A673 (cell line): ENCODE measurements at regions not wholly inside any gene's neighbourhood (a gene's known extent, or its start where the extent isn't known, plus 50 kb on each side); places are given as distances from the start of the nearest gene placed in this dataset.

ENCODE experiments used
- EZH2 ChIP-seq: fragments of 200-600 bp; sonication (generic); IDR thresholded peaks from 2 replicates; pipeline ENCODE4 v1.6.1; 2017; ENCODE audit warnings: borderline replicate concordance, low read depth, mild to moderate bottlenecking, mixed read lengths, antibody characterized with exemption, low read length; ENCODE audit not compliant: poor library complexity, severe bottlenecking
- TF ChIP-seq, protein P1 (sequence below): fragments of 300-800, 200-600 bp; sonication (generic); conservative IDR thresholded peaks from 2 replicates; pipeline ENCODE4 v1.5.1; 2017; ENCODE audit warnings: low read depth, mild to moderate bottlenecking, antibody characterized with exemption, low read length, moderate library complexity, mixed read lengths

DNA sequence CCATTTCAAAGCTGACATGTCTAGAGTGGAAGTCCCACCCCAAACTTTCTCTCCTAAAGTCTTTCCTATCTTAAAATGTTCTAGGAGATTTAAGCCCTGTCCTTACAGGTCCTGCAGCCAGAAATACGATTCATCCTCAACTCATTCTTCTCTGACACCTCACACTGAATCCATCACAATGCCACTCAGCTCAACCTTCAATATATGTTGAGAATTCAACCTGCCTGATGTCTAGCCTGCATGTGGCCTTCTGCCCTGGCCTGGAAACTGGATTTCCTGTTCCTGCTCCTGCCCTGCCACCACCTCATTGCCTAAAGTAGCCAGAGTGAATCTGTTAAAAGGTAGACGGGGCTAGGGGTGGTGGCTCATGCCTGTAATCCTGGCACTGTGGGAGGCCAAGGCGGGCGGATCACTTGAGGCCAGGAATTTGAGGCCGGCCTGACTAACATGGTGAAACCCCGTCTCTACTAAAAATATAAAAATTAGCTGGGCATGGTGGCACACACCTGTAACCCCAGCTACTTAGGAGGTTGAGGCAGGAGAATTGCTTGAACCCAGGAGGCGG lies 345.9 kb downstream of the CDH26 start:
- TF ChIP-seq, protein P1, sequence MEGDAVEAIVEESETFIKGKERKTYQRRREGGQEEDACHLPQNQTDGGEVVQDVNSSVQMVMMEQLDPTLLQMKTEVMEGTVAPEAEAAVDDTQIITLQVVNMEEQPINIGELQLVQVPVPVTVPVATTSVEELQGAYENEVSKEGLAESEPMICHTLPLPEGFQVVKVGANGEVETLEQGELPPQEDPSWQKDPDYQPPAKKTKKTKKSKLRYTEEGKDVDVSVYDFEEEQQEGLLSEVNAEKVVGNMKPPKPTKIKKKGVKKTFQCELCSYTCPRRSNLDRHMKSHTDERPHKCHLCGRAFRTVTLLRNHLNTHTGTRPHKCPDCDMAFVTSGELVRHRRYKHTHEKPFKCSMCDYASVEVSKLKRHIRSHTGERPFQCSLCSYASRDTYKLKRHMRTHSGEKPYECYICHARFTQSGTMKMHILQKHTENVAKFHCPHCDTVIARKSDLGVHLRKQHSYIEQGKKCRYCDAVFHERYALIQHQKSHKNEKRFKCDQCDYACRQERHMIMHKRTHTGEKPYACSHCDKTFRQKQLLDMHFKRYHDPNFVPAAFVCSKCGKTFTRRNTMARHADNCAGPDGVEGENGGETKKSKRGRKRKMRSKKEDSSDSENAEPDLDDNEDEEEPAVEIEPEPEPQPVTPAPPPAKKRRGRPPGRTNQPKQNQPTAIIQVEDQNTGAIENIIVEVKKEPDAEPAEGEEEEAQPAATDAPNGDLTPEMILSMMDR: no peak
- TF ChIP-seq EZH2: no peak
